HCT116 (cell line): ENCODE measurements at regions not wholly inside any gene's neighbourhood (a gene's known extent, or its start where the extent isn't known, plus 50 kb on each side); places are given as distances from the start of the nearest gene placed in this dataset.
A peak's percentile ranks its signal among the peaks of the same experiment; 100 is the strongest.

ENCODE experiments used
- ATAC-seq: fragments of 200-7000 bp; cut with Tn5 transposase; 2 replicates; pipeline ENCODE4 v1.9.1; 2020; ENCODE audit warnings: mild to moderate bottlenecking, moderate library complexity
- BruUV-seq: library from RNA; stranded (reverse); fragments of 400-500 nt; replicated peaks from 2 replicates; lab custom pipeline; 2021; lab: Mats Ljungman, UMichigan
- CTCF ChIA-PET: fragments of 300-600 bp; sonication (Branson Sonifier 250); formaldehyde crosslinking; loops from one replicate; lab custom pipeline; 2021; ENCODE audit warnings: antibody characterized with exemption; lab: Charles Lee
- POLR2A ChIA-PET: fragments of 300-600, 350-600 bp; sonication (Branson Sonifier 250); formaldehyde crosslinking; loops from one replicate; lab custom pipeline; 2021; ENCODE audit warnings: antibody characterized with exemption; lab: Charles Lee
- RAD21 ChIA-PET, 2 experiments: fragments of 300-600 bp; sonication (Branson Sonifier 250); formaldehyde crosslinking; loops; one replicate each; lab custom pipeline; 2023; ENCODE audit warnings: low total read pairs in 2 of 2; ENCODE audit not compliant: uncharacterized antibody in 2 of 2, unreplicated experiment in 2 of 2, low non-redundant PET in 1 of 2; lab: Charles Lee
- DNase-seq: peaks from one replicate; pipeline ENCODE4 v3.0.0-alpha.2; 2010; ENCODE audit warnings: low read depth, low spot score
- H2AFZ ChIP-seq: fragments of 200-600 bp; shearing (Covaris generic), sonication (generic); 2 replicates; pipeline ENCODE4 v1.6.1; 2017; ENCODE audit warnings: low read depth, mixed run types, mixed read lengths, antibody characterized with exemption, low read length; ENCODE audit not compliant: poor library complexity, severe bottlenecking
- H3K27ac ChIP-seq: 2 replicates; pipeline ENCODE4 v1.5.1; 2012; ENCODE audit warnings: low read depth, low read length
- H3K27me3 ChIP-seq: fragments of 200-600 bp; sonication (generic); 2 replicates; pipeline ENCODE4 v1.6.1; 2016; ENCODE audit warnings: mixed run types, low read length, mixed read lengths; ENCODE audit not compliant: insufficient read depth
- H3K36me3 ChIP-seq, 2 experiments: fragments of 200-500 bp in 1 of 2; fragments of 200-600 bp in 1 of 2; sonication (Bioruptor generic) in 1 of 2; sonication (generic) in 1 of 2; 2 replicates each; pipeline versions ENCODE4 v1.5.1 to v1.6.1; 2014 to 2016; ENCODE audit warnings: low read length in 2 of 2, inconsistent platforms in 1 of 2, mixed read lengths in 1 of 2, mixed run types in 1 of 2; ENCODE audit not compliant: insufficient read depth in 2 of 2, control insufficient read depth in 1 of 2
- H3K4me1 ChIP-seq, 2 experiments: fragments of 200-600 bp in 1 of 2; sonication (generic) in 1 of 2; 2 replicates each; pipeline versions ENCODE4 v1.5.1 to v1.6.1; 2012 to 2017; ENCODE audit warnings: low read length in 2 of 2, inconsistent platforms in 1 of 2, mild to moderate bottlenecking in 1 of 2, mixed read lengths in 1 of 2, mixed run types in 1 of 2, moderate library complexity in 1 of 2; ENCODE audit not compliant: insufficient read depth in 2 of 2, control insufficient read depth in 1 of 2
- H3K4me2 ChIP-seq: fragments of 200-600 bp; sonication (generic); 2 replicates; pipeline ENCODE4 v1.6.1; 2017; ENCODE audit warnings: mixed run types, low read length, mixed read lengths
- H3K4me3 ChIP-seq, 2 experiments: fragments of 200-600 bp in 1 of 2; sonication (generic) in 1 of 2; replicated peaks in 1 of 2; 2 replicates each; pipeline ENCODE4 v1.5.1; 2011 to 2016; ENCODE audit warnings: low read length in 2 of 2, control low read depth in 1 of 2, low read depth in 1 of 2, mild to moderate bottlenecking in 1 of 2, mixed read lengths in 1 of 2, mixed run types in 1 of 2
- H3K79me2 ChIP-seq: fragments of 200-600 bp; sonication (generic); 2 replicates; pipeline ENCODE4 v1.6.1; 2017; ENCODE audit warnings: mild to moderate bottlenecking, mixed run types, low read length, moderate library complexity, mixed read lengths; ENCODE audit not compliant: insufficient read depth
- H3K9ac ChIP-seq: fragments of 200-600 bp; sonication (generic); 2 replicates; pipeline ENCODE4 v1.6.1; 2016; ENCODE audit warnings: low read length, mixed read lengths
- H3K9me2 ChIP-seq: fragments of 200-600 bp; sonication (generic), shearing (Covaris generic); 2 replicates; pipeline ENCODE4 v1.6.1; 2017; ENCODE audit warnings: mixed run types, mild to moderate bottlenecking, moderate library complexity; ENCODE audit not compliant: insufficient read depth
- H3K9me3 ChIP-seq, 2 experiments: fragments of 200-500 bp in 1 of 2; fragments of 200-600 bp in 1 of 2; sonication (Bioruptor generic) in 1 of 2; sonication (generic) in 1 of 2; 2 replicates each; pipeline ENCODE4 v1.6.1; 2014 to 2017; ENCODE audit warnings: low read length in 2 of 2, mixed read lengths in 2 of 2, inconsistent platforms in 1 of 2, low read depth in 1 of 2, mild to moderate bottlenecking in 1 of 2, mixed run types in 1 of 2, moderate library complexity in 1 of 2; ENCODE audit not compliant: control insufficient read depth in 1 of 2, insufficient read depth in 1 of 2
- H4K20me1 ChIP-seq: fragments of 200-600 bp; sonication (generic), shearing (Covaris generic); 2 replicates; pipeline ENCODE4 v1.6.1; 2017; ENCODE audit warnings: mixed run types, mild to moderate bottlenecking, moderate library complexity; ENCODE audit not compliant: insufficient read depth
- ATF3 ChIP-seq: IDR thresholded peaks from 2 replicates; pipeline ENCODE4 v1.6.1; 2012
- CEBPB ChIP-seq: IDR thresholded peaks from 2 replicates; pipeline ENCODE4 v1.6.1; 2012; ENCODE audit warnings: low read depth
- EGR1 ChIP-seq: IDR thresholded peaks from 2 replicates; pipeline ENCODE4 v1.6.1; 2012; ENCODE audit warnings: low read depth
- POLR2A ChIP-seq: IDR thresholded peaks from 2 replicates; pipeline ENCODE4 v1.7.0; 2011; ENCODE audit warnings: borderline replicate concordance; ENCODE audit not compliant: insufficient read depth, insufficient read length; ENCODE audit errors: extremely low read depth
- SRF ChIP-seq: IDR thresholded peaks from 2 replicates; pipeline ENCODE4 v1.6.1; 2012; ENCODE audit warnings: low read depth
- intact Hi-C: fragments of 100-400 bp; cut with micrococcal nuclease; formaldehyde crosslinking; loops from 2 replicates; pipeline ENCODE4 v1.10.0; 2022

DNA sequence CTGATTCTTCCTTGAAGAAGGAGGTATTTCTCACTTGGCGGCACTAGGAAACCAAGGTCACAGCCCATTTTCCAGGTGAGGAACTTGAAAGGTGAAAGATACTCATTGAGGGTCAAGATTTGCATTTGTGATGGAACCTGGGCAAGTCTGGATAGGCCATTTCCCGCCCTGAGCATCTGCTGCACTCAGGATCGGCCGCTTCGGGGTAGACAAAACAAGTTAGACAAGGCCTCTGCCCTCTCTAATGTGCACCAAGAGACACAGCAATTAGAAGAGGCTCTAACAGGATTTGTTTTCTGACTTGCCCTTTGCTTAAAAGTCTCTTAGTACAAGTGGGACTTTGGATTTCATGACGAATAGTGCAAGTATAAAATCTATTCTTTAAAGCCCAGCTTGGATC, 167.2 kb downstream of the KTN1 start:
- H3K79me2 ChIP-seq, result no peaks in the 10 kb centered on the region
- POLR2A ChIA-PET, result no interaction called here

GRCh38 chr14:55749201-55749812, 169.3 kb downstream of the KTN1 start:
- Histone ChIP-seq H3K4me3 (no peak overlapping the region), H3K4me2 (no peak overlapping the region), H3K4me1 (peaks cover 28 to 32% of the 10 kb centered on the region in 2 experiments), H3K9me2 (no peaks in the 10 kb centered on the region), H4K20me1 (no peaks in the 10 kb centered on the region), H3K9me3 (no peaks in the 10 kb centered on the region), H3K27me3 (no peaks in the 10 kb centered on the region), H3K36me3 (no peaks in the 10 kb centered on the region), H3K9ac (no peak overlapping the region), H3K79me2 (no peaks in the 10 kb centered on the region), H3K27ac (no peak overlapping the region), H2AFZ (no peak overlapping the region)
- no peak for DNase-seq
- ChIA-PET RAD21 (no interaction called here), POLR2A (no interaction called here), CTCF (no interaction called here)
- no peak for ATAC-seq
- intact Hi-C loops, result no loop called here
- BruUV-seq, result no TSS peak
- TF ChIP-seq SRF (no peak), CEBPB (0 out of 2 replicates have a peak, but pooled peaks have one; percentile 17), EGR1 (0 out of 2 replicates have a peak, but pooled peaks have one; percentile 31)

More for the DNA sequence above, 167.2 kb downstream of the KTN1 start:
- no peak overlapping the region for H3K4me3 ChIP-seq
- H3K9me2 ChIP-seq, result no peaks in the 10 kb centered on the region
- H3K36me3 ChIP-seq, result no peaks in the 10 kb centered on the region
- ATAC-seq, result no peak
- H4K20me1 ChIP-seq, result no peaks in the 10 kb centered on the region
- H3K27ac ChIP-seq, result no peak overlapping the region
- RAD21 ChIA-PET, result interaction anchor here in 1 of 2 experiments (0.5 kb wide), 1 partner anchor 35 kb away, joined by 5 read pairs; no protein-coding TSS in a partner anchor
- no peak overlapping the region for H2AFZ ChIP-seq
- peaks cover 13 to 15% of the 10 kb centered on the region in 2 experiments; a peak in 2 of 4 replicates for H3K4me1 ChIP-seq
- TF ChIP-seq POLR2A (no peak), ATF3 (no peak), CEBPB (no peak)
- TF ChIP-seq, all 23 proteins: peak for 0
- H3K27me3 ChIP-seq, result no peaks in the 10 kb centered on the region
- H3K4me2 ChIP-seq, result no peak overlapping the region
- no peak overlapping the region for H3K9ac ChIP-seq
- intact Hi-C loops, result no loop called here
- H3K9me3 ChIP-seq, result no peaks in the 10 kb centered on the region
- BruUV-seq, result no TSS peak
- CTCF ChIA-PET, result no interaction called here
- DNase-seq, result no peak
